HG03045 (cell line): ENCODE measurements at regions not wholly inside any gene's neighbourhood (a gene's known extent, or its start where the extent isn't known, plus 50 kb on each side); places are given as distances from the start of the nearest gene placed in this dataset.
"Not testable (repeated sequence)": the region's sequence is repeated elsewhere in the genome, so short reads cannot be mapped to it uniquely, and the experiment has no call there.

ENCODE experiments used
- ATAC-seq: cut with Tn5 transposase; IDR thresholded peaks from one replicate; pipeline ENCODE4 v1.9.1; 2021; ENCODE audit warnings: mild to moderate bottlenecking, moderate library complexity; ENCODE audit not compliant: unreplicated experiment

GRCh38 chr9:102032614-102033013 lies 294.2 kb upstream of the GRIN3A start:
- no peak for ATAC-seq

GRCh38 chr9:102000956-102001355 lies 262.5 kb upstream of the GRIN3A start:
- ATAC-seq: no peak

- ATAC-seq: no peak
These were observed 261.0 kb upstream of the GRIN3A start for GRCh38 chr9:101999441-101999840.

GRCh38 chr9:101995231-101995630 lies 256.8 kb upstream of the GRIN3A start:
- no peak for ATAC-seq

GRCh38 chr9:101993771-101994170 lies 255.3 kb upstream of the GRIN3A start:
- ATAC-seq: no peak

GRCh38 chr9:101991926-101992325 lies 253.5 kb upstream of the GRIN3A start:
- no peak for ATAC-seq

GRCh38 chr9:101977614-101978210 lies 239.3 kb upstream of the GRIN3A start:
- peak; percentile 59 for ATAC-seq

- no peak for ATAC-seq
These were observed 232.2 kb upstream of the GRIN3A start for GRCh38 chr9:101970609-101971008.

- ATAC-seq: no peak
These were observed 229.9 kb upstream of the GRIN3A start for GRCh38 chr9:101968392-101968791.

- no peak for ATAC-seq
These were observed 228.2 kb upstream of the GRIN3A start for GRCh38 chr9:101966691-101967090.

- ATAC-seq: no peak
These were observed 219.3 kb upstream of the GRIN3A start for GRCh38 chr9:101957705-101958104.

GRCh38 chr9:101951598-101951997 lies 213.2 kb upstream of the GRIN3A start:
- no peak for ATAC-seq

- no peak for ATAC-seq
These were observed 193.3 kb upstream of the GRIN3A start for GRCh38 chr9:101931756-101932155.

- ATAC-seq: no peak
These were observed 192.3 kb upstream of the GRIN3A start for GRCh38 chr9:101930783-101931182.

GRCh38 chr9:101925498-101925897 lies 187.1 kb upstream of the GRIN3A start:
- no peak for ATAC-seq

GRCh38 chr9:101923451-101923850 lies 185.0 kb upstream of the GRIN3A start:
- ATAC-seq: no peak

GRCh38 chr9:101916948-101917347 lies 178.5 kb upstream of the GRIN3A start:
- ATAC-seq: not testable (repeated sequence)

- no peak for ATAC-seq
These were observed 177.0 kb upstream of the GRIN3A start for GRCh38 chr9:101915482-101915881.

GRCh38 chr9:101912698-101913097 lies 174.3 kb upstream of the GRIN3A start:
- ATAC-seq: no peak

- ATAC-seq: no peak
These were observed 169.0 kb upstream of the GRIN3A start for GRCh38 chr9:101907466-101907865.

- ATAC-seq: no peak
These were observed 166.4 kb upstream of the GRIN3A start for GRCh38 chr9:101904845-101905244.

GRCh38 chr9:101902051-101902450 lies 163.6 kb upstream of the GRIN3A start:
- no peak for ATAC-seq

- ATAC-seq: no peak
These were observed 158.7 kb upstream of the GRIN3A start for GRCh38 chr9:101897196-101897595.
